HUDEP-2 (cell line): ENCODE measurements at regions not wholly inside any gene's neighbourhood (a gene's known extent, or its start where the extent isn't known, plus 50 kb on each side); places are given as distances from the start of the nearest gene placed in this dataset.

Source experiments
- DNase-seq, 76 experiments: peaks; one replicate each; lab custom pipeline; 2025; ENCODE audit not compliant: unreplicated experiment in 76 of 76; lab: John Stamatoyannopoulos, UW

DNA sequence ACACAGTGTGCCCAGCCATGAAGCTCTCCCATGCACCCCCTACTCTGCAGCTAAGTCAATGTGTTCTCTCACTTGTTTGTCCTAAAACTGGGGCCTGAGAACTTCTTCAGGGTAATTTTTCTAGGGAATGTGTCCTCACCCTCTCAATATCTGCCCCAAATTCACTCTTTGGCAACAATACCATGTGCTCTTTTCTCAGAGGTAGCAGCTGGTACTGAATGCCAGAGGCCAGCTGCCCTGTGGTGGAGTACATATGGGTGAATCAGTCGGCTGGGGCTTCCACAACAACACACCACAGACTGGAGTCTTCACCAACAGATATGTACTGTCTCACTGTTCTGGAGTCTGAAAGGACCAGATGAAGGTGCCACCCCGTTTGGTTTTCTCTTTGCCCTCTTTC lies 97.7 kb upstream of the TOP3B start:
- no peak for DNase-seq

DNA sequence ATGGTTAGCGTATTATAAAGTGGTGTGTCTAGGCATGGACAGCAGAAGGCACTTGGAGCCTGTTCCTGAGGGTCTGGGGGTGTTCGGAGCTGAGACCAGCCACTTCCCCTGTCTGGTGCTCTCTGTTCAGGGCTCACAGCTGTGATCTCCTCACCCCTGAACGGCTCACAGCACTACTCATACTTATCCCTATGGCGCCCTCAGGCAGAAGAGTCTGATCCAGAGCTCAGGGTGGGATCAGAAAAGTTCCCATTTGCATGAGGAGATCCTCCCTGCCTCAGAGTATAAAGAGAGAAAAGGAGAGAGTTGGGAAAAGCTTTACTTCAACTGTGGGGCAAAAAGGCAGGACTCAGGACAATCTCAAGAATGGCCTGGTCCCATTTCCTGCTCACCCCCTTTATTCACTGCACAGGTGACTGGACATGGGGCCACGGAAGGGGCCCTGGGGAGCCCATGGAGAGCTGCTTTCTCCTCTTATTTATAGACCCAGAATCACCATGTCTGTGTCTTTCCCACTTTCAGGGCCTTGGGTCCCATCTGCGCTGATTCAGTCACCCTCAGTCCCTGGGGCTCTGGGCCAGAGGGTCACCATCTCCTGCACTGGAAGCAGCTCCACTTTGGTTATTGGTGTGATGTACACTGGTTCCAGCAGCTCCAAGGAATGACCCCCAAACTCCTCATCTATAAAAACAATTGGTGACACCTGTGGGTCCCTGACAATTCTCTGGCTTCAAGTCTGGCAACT lies 97.0 kb upstream of the TOP3B start:
- no peak for DNase-seq

GRCh38 chr22:22078329-22078728 lies 95.7 kb upstream of the TOP3B start:
- DNase-seq = no peak

DNA sequence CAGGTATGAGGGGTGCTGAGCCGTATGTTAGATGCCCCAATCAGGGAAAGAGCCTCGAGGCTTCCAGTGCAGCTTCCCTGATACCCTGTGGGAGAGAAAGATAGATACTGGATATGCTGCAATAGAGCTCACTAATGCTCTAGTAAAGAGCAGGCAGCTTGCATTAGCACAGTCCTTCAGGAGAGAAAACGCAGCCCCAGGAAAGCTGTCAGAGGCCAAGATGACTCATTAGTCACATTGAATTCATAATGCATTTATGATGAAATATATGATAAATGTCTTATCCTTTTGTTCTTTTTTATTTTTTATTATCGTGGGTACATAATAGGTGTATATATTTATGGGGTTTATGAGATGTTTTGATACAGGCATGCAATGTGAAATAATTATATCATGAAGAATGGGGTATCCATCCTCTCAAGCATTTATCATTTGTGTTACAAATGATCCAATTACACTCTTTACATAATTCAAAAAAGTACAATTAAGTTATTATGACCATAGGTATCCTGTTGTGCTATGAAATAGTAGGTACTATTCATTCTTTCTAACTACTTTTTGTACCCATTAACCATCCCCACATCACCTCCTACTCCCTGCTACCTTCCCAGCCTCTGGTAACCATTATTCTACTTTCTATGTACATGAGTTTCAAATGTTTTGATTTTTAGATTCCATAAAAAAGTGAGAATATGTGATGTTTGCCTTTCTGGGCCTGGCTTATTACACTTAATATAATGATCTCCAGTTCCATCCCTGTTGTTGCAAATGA lies 94.5 kb upstream of the TOP3B start:
- DNase-seq = no peak

- no peak for DNase-seq
Observed at GRCh38 chr22:22076361-22076760, 93.8 kb upstream of the TOP3B start.

- no peak for DNase-seq
Observed at GRCh38 chr22:22075382-22076163, 93.0 kb upstream of the TOP3B start.

- no peak for DNase-seq
Observed at GRCh38 chr22:22074634-22075381, 92.2 kb upstream of the TOP3B start.

DNA sequence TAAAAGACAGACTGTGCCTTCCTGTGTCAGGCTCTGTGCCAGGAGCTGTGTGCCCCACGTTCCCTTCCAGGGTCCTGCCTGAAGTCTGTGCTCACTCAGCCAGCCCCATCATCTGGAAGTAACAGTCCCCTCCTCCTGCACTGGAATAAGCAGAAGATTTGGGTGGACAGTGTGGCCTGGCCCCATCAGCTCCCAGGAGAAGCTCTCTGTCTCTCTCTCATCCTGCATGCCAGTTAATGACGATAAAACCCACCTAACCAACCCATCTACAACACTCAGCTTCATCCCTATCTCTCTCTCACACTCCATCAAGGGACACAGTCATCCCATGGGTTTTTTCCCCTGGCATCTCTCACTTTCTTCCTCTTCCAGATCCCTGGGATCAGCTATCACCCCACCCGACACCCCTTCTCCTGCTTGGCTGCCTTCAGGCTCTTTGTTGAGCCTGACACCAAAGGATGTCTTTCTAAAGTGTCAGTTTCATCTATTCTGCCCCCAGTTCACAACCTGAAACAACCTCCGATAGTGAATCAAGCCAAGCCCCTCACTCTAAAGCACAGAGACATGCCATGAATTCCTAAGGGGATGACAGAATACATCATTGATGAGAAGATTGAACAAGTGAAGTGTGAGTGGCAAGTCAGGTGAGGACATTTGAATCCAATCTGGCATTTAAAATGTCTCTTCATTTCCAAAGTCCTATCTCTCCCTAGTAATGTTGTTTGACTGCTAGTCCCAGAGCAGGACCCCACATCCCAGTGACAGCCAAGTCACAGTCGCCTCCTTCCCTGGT lies 91.4 kb upstream of the TOP3B start:
- DNase-seq = no peak

DNA sequence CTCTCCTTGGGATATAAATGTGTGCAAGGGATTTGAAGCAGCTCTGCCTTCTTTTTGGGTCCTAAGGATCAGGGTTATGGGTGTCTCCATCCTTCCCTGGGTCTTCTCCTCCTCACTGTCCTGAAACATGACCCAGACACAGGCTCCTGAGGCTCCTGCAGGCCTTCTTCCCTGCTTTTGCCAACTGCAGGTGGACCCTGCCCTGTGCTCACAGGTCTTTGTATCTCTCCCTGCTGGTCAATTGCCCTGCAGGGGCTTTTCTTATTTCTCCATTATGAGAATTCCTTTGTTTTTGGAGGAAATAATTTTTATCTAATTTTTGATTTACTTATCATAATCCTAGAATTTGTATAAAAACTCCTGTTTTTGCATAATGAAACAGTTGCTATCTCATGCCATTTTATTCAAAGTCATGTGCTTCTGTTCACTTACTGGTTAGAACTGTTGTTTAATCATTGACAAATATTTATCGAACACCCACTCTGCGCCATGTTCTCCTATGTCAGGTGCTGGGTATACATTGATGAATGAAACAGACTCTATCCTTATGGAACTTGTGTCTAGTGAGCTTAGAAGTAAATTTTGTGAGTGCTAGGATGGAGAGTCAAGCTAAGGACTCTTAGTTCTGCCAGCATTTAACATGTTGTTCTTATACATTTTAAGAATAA lies 89.7 kb upstream of the TOP3B start:
- no peak for DNase-seq

- DNase-seq = no peak
Observed at GRCh38 chr22:22071455-22071854, 88.9 kb upstream of the TOP3B start.

GRCh38 chr22:22070371-22070824 lies 87.8 kb upstream of the TOP3B start:
- DNase-seq = no peak

DNA sequence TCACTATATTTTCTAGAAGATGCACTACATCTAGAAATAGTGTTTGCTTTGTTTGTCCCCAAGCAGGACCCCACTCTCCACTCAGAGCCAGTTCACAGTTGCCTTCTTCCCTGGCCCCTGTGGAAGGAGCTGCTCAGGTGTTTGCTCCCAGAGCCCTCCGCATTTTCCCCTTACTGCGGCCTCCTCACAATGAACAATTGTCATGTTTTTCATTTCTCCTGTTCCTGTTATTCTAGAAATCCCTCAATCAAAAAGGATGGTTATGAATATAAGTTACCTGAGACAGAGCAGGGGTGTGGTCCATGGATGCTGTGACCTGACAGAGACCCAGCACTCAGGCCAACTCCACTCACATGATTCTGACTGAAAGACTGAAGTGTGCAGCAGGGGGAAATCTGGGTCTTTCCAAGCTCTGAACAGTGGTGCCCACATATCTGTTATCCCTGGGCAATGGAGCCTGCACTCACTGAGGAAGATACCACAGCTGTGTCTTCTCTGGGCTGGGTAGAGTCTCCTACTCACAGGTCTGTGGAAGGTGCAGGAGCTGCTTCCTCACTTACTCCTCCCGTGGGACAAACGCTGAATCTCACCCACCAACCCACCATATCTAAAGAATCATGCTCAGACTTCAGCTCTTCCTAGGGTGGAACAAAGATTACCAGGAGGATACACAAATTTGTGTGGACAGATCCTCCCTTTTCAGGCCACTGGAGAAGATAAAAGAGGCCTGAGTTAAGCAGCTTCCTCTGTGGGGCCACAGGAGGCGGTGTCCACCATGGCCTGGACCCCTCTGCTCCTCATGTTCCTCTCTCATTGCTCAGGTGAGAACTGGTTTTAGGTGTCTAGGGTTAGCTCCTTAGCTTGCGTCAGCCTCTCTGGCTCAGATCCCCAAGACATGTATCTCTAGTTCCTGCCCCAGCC lies 87.1 kb upstream of the TOP3B start:
- DNase-seq = no peak

DNA sequence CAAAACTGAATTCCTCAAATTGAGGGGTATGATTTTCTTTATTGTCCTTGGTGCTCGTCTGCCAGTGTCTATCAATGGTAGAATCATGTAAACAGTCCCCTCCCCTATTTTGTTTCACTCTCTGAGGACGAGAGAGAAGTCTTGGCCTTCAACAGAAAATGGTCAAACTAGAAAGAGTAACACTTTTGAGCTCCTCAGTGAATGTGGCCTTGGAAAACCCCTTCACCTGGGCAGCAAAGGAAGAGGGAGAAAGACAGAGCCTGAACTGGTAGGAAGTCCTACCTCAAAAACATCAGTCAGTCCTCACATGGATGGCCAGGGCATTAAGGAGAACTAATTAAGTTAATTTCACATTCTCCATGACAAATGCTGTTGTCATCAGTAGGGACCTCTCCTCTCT lies 86.1 kb upstream of the TOP3B start:
- DNase-seq = no peak

- DNase-seq = no peak
Observed at GRCh38 chr22:22068025-22068424, 85.4 kb upstream of the TOP3B start.

GRCh38 chr22:22067192-22067591 lies 84.6 kb upstream of the TOP3B start:
- DNase-seq = no peak

DNA sequence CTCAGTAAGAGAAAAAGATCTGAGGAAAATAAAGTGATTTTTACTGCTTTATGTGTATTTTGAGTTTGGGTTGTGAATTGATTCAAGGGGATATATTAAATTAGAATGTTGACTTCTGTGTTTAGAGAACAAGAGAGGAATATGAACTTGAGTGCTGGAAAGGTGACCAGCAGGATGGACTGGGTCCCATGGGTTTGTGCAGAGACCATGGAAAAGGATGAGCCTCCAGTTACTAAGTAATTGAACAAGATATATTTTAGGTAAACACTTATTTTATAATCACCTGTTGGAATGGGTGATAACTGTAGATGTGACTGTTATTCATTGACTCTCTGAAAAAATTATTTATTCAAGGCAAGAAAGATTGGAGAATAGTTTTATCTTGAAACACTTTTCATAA lies 82.0 kb upstream of the TOP3B start:
- DNase-seq = no peak

GRCh38 chr22:22062306-22062793 lies 79.8 kb upstream of the TOP3B start:
- no peak for DNase-seq
